Right lobe of liver (tissue), 4 donors: ENCODE measurements at regions not wholly inside any gene's neighbourhood (a gene's known extent, or its start where the extent isn't known, plus 50 kb on each side); places are given as distances from the start of the nearest gene placed in this dataset.

Experiments used
- POLR2A ChIP-seq: fragments of 450-650 bp; IDR thresholded peaks from one replicate; pipeline ENCODE4 v1.6.1; 2017; ENCODE audit warnings: antibody characterized with exemption, mild to moderate bottlenecking
- TF ChIP-seq, protein P1 (sequence below), 4 donors: fragments of 200-600 bp in 3 of 4; fragments of 450-650 bp in 1 of 4; IDR thresholded peaks; one replicate each; pipeline versions ENCODE4 v1.5.1 to v1.8.0; 2016 to 2022; ENCODE audit warnings: antibody characterized with exemption in 4 of 4, mild to moderate bottlenecking in 2 of 4
- donor health status: DM: no; HTN: no; CAD: no.
- donor health status: DM: no; HTN: no; CAD: no.
- donor health status: DM: no; HTN: yes; CAD: no.

- TF ChIP-seq, protein P1, sequence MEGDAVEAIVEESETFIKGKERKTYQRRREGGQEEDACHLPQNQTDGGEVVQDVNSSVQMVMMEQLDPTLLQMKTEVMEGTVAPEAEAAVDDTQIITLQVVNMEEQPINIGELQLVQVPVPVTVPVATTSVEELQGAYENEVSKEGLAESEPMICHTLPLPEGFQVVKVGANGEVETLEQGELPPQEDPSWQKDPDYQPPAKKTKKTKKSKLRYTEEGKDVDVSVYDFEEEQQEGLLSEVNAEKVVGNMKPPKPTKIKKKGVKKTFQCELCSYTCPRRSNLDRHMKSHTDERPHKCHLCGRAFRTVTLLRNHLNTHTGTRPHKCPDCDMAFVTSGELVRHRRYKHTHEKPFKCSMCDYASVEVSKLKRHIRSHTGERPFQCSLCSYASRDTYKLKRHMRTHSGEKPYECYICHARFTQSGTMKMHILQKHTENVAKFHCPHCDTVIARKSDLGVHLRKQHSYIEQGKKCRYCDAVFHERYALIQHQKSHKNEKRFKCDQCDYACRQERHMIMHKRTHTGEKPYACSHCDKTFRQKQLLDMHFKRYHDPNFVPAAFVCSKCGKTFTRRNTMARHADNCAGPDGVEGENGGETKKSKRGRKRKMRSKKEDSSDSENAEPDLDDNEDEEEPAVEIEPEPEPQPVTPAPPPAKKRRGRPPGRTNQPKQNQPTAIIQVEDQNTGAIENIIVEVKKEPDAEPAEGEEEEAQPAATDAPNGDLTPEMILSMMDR (IDR thresholded peaks at IDR 0.05), result no peak
- no peak for TF ChIP-seq POLR2A
These were observed 55.3 kb upstream of the SFRP2 start for GRCh38 chr4:153844144-153844543.
